ENCODE measurements at regions not wholly inside any gene's neighbourhood (a gene's known extent, or its start where the extent isn't known, plus 50 kb on each side); places are given as distances from the start of the nearest gene placed in this dataset.

DNA sequence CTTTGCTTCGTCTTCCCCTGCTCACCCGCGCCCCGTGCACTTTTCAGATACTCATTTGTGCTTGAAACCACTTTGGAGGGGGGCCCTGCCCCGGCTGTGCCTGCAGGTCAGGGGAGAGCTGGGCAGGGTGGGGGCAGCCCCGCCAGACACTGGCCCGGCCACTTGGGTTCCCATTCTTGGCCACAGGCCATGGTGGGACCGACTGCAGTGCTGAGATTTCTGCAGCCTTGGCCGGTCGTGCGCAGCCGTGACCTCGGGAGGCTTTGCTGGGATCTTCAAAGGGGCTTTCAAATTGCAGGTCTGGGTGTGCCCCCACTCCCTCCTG is 54.5 kb upstream of the TTC34 start (continued):
- TF ChIP-seq NRF1 (IDR thresholded peaks at IDR 0.05; ENCODE audit: low read depth, low read length) = no peak
